Femur (tissue), 1 donor: ENCODE measurements at regions not wholly inside any gene's neighbourhood (a gene's known extent, or its start where the extent isn't known, plus 50 kb on each side); places are given as distances from the start of the nearest gene placed in this dataset.
A peak's percentile ranks its signal among the peaks of the same experiment; 100 is the strongest.
"Not testable (repeated sequence)": the region's sequence is repeated elsewhere in the genome, so short reads cannot be mapped to it uniquely, and the experiment has no call there.

ENCODE experiments used
- DNase-seq: peaks from one replicate; pipeline ENCODE4 v3.0.0-alpha.2; 2017

DNA sequence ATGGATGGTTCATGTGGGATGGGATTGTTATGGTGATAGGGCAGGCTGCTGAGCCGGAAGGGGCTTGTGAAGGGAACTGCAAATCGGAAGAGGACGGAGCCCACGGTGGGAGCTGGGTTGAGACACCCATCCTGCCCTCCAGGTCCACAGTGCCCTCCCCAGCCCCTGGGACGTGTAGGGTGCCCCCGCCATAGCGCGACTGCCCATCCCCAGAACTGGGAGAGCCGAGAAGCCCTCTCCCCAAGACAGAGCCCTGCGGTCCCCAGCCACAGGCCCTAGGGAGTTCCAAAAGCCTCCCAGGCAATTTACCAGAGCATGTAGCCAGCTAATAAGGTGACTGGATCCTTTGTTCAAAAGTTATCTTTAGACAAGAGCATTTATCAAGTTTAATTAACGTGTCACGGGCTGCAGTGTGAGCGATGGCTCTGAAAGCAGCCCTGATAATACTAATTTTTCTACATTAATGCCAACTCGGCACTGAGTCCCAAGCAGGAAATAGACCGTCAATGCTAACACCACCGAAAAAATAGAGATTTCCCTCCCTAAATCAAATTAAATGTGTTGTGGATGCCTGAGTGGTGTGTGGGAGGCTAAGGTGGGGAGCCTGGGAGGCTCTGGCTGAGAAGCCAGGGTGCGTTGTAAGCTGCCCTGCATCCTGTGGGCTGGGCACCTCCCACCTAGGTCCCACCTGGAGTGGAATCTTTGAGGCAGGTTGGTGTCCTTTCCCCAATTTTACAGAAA is 76.8 kb upstream of the RTL6 start:
- no peak for DNase-seq

DNA sequence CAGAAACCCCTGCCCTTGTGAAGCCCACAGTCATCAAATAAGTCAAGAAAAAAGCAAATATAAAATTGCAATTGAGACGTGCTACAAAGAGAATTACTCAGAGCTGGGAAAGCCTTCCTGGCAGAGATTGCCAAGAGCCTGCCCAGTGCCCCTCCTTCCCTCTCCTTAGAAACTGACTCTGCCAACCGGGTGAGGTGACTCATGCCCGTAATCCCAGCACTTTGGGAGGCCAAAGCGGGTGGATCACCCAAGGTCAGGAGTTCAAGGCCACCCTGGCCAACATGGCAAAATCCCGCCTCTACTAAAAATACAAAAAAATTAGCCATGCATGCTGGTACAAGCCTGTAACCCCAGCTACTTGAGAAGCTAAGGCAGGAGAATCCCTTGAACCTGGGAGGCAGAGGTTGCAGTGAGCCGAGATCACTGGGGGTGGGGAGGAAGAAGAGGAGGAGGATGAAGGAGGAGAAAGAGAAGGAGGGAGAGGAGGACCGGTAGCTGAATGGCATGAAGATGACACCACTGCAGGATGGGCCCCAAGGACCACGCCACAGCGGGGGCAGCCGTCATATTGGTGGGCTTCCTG is 76.1 kb upstream of the RTL6 start:
- DNase-seq: peak; percentile 57

DNA sequence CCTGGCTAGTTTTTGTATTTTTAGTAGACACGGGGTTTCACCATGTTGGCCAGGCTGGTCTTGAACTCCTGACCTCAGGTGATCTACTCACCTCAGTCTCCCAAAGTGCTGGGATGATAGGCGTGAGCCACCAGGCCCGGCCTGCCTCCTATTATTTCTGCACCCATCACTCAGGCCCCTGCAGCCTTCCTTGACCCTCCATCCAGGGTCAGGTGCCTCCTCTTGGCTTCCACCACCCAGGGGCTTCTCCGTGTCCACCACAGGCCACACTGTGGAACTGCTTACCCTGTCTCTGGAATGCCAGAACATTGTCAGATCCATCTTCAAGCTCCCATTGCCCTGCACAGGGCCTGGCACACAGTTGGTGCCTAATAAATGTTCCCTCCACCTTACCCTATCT is 75.4 kb upstream of the RTL6 start:
- no peak for DNase-seq

DNA sequence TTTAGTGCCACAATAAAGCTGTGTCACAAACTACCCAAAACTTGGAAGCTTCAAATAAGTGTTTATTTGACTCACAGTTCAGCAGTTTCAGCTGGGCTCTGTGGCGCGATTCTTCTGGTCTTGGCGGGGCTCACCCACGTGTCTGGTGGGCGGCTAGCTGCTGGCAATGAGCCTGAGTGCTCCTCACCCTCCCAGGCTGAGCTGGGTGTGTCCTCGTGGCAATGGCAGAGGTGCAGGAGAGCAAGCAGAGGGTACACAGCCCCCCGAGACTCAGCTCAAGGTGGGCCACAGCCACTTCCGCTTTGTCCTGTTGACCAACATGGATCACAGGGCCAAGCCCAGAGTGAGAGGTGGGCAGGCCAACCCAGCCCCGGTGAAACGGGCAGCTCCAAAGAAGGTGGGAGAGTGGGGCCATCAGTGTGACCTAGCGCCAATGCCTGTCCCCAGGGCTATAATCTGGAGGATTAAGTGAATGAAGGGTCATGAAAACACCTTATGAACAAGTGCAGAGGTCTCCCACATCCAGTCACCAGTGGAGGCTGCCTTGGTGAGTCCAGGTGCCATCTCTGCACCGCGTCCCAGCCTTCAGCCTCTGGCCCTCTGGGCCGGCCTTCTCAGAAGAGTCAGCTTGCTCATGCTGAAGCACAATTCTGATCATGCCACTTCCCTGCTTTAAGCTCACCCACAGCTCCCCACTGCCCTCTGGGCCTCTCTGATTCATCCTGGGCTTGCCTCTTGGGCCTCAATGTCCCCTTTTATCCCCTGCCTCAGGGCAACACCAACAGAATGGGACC is 74.6 kb upstream of the RTL6 start:
- no peak for DNase-seq

DNA sequence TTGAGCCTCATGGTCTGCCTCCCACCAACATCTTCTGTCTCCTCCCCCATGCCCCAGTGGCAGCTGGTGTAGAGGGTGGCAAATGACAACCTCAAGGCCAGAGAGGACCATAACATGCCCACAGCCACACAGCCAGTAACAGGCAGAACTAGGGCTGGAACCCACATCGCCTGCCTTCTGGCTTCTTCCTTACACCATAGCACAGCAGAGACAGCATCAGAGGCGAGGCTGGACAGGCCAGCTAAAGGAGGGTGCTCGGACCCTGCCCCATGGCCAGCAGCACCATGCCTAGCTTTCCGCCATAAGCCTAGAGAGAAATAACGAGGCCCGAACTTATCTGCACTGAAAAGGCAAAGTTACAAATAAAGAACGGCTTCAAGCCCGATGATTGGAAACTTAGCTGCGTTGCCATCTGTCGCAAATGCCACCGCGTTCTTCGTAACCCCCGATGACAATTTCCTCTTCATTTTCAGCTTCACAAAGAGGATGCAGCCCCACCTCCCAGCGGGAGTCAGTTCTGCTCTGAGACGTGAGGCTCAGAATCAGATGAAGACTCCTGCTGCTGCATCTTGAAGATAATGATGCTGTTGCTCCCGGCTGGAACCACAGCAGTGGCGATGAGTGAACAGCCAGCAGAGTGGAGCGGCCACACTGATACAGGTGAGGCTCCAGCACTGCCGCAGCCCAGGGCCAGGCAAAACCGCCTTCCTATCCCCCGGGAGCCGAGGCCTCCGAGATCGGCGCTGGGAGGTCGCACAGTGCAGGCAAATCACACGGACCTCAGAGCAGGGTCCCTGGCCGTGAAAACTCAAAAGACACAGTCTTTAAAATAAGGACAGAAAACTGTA is 73.8 kb upstream of the RTL6 start:
- no peak for DNase-seq

DNA sequence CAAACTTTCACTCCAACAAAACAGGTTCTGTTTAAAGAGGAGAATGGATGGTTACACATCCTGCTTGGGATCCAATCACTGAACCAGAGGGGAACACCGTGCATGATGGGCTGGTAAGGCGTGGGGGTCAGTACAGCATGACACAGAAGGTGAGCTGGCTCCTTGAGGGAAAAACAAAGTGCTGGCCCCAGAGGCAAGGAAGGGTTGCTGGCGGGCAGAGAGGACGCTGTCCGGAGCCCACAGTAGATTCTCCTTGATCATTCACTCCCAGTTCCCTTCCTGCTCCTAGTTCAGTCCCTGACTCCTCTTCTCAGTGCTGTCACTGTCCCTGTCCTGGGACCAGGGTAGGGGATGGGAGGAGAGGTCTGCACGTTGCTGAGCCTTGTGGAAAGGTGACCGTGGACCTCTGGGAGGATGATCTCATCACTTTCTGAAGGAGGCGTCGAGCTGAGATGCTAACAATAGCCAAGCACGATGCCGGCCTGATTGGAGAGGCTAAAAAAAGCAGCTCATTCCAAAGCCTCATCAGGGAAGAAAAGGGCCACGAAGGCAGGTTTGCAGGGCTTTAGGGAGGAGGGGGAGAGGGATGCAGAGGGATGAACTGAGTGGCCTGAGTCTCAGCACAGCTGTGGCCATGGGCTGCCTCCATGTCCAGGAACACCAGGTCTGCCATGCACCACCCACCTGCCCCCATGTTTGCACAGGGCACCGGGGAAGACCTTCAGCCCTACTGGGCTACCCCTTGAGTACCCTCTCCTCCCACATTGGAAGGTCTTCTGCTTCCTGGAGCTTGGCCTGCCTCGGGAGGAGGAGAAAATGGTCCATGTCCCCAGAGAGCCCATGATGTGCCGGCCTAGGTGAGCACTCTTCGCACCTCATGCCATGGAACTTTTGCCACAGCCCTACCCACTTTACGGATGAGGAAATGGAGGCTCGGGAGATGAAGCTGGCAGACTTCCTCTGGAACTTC is 72.7 kb upstream of the RTL6 start:
- DNase-seq: no peak

DNA sequence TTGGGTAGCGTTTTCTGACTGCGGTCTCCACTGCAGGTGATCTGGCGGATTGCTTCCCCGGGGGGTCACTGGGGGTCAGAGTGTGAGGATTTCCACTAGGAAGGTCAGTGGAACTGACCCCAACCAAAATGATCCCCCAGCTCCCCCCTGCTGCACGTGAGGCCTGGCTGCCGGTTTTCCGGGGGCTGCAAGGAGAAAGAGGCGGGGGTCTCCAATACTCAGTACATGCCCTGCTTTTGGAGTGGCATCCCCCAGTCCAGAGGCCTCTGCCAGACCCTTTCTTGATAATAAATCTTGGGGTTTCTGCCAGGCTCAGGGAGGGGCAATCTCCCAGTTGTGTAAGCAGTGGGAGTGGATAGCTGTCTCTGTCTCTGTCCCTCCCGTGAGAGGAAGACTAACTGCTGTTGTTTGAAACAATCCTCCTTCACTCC is 71.5 kb upstream of the RTL6 start:
- no peak for DNase-seq

DNA sequence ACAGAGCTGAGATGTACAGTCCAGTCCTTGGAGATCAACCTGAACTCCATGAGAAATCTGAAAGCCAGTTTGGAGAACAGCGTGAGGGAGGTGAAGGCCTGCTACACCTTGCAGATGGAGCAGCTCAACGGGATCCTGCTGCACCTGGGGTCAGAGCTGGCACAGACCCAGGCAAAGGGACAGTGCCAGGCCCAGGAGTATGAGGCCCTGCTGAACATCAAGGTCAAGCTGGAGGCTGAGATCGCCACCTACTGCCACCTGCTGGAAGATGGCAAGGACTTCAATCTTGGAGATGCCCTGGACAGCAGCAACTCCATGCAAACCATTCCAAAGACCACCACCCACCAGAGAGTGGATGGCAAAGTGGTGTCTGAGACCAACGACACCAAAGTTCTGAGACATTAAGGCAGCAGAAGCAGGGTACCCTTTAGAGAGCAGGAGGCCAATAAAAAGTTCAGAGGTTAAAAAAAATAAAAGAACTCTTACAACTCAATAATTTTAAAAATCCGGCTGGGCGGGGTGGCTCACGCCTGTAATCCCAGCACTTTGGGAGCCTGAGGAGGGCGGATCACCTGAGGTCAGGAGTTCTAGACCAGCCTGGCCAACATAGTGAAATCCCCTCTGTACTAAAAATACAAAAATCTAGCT is 69.9 kb upstream of the RTL6 start:
- DNase-seq: peak; percentile 24

DNA sequence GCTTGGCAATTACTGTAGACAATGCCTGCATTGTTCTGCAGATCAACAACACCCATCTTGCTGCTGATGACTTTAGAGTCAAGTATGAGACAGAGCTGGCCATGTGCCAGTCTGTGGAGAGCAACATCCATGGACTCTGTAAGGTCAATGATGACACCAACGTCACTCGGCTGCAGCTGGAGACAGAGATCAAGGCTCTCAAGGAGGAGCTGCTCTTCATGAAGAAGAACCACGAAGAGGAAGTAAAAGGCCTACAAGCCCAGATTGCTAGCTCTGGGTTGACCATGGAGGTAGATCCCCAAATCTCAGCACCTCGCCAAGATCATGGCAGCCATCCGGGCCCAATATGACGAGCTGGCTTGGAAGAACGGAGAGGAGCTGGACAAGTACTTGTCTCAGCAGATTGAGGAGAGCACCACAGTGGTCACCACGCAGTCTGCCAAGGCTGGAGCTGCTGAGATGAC is 69.4 kb upstream of the RTL6 start:
- DNase-seq: not testable (repeated sequence)

DNA sequence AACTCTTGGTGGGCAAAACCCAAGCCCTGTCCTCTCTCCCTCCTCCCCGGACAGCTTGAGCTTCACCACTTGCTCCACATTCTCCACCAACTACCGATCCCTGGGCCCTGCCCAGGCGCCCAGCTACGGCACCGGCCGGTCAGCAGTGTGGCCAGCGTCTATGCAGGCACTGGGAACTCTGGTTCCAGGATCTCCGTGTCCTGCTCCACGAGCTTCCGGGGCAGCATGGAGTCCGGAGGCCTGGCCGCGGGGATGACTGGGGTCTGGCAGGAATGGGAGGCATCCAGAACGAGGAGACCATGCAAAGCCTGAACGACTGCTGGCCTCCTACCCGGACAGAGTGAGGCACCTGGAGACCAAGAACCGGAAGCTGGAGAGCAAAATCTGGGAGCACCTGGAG is 68.9 kb upstream of the RTL6 start:
- DNase-seq: no peak

DNA sequence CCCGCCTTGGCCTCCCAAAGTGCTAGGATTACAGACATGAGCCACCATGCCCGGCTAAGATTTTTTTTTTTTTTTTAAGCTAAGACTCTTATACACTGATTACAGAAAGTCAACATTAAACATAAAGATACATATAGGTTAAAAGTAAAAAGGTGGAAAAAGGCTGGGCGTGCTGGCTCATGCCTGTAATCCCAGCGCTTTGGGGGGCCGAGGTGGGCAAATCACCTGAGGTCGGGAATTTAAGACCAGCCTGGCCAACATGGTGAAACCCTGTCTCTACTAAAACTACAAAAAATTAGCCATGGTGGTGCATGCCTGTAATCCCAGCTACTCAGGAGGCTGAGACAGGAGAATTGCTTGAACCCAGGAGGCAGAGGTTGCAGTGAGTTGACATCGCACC is 64.6 kb upstream of the RTL6 start:
- not testable (repeated sequence) for DNase-seq

DNA sequence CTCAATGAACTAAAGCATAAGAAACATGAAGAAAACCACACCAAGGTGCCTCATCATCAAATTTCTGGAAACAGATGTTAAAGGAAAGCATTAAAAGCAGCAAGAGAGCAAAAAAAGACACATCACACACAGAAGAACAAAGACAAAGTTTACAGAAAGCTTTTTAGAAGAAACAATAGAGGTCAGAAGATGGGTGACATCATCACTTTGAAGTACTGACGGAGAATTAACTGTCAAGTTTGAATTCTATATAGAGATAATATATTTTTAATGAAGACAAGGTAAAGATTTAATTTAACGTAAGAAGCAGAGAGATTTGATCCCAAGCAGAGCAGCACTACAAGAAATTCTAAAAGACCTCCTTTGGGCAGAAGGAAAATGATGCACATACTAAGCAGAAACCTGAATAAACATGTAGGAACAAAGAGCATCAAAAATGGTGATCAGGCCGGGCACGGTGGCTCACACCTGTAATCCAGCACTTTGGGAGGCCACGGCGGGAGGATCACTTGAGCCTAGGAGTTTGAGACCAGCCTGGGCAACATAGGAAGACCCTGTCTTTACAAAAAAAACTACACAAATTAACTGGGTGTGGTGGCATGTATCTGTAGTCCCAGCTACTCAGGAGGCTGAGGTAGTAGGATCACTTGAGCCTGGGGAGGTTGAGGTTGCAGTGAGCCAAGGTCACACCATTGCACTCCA is 63.3 kb upstream of the RTL6 start:
- no peak for DNase-seq

DNA sequence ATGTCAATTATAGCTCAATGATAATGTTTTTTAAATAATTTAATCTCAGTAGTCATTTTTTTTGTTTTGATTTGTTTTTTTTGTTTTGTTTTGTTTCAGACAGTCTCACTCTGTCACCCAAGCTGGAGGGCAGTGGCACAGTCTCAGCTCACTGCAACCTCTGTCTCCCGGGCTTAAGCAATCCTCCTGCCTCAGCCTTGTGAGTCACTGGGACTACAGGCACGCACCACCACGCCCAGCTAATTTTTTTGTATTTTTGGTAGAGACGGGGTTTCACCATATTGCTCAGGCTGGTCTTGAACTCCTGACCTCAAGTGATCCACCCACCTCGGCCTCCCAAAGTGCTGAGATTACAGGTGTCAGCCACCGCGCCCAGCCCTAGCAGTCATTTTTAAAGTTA is 60.6 kb upstream of the RTL6 start:
- not testable (repeated sequence) for DNase-seq

DNA sequence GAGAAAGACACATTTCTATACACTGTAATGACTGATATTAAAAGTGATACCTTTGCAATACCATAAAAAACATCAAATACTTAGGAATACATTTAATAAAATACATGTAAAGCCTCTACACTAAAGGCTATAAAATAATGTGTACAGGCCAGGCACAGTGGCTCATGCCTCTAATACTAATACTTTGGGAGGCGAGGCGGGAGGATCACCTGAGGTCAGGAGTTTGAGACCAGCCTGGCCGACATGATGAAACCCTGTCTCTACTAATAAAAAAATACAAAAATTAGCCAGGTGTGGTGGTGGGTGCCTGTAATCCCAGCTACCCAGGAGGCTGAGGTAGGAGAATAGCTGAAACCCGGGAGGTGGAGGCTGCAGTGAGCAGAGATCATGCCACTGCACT is 59.8 kb upstream of the RTL6 start:
- DNase-seq: not testable (repeated sequence)

DNA sequence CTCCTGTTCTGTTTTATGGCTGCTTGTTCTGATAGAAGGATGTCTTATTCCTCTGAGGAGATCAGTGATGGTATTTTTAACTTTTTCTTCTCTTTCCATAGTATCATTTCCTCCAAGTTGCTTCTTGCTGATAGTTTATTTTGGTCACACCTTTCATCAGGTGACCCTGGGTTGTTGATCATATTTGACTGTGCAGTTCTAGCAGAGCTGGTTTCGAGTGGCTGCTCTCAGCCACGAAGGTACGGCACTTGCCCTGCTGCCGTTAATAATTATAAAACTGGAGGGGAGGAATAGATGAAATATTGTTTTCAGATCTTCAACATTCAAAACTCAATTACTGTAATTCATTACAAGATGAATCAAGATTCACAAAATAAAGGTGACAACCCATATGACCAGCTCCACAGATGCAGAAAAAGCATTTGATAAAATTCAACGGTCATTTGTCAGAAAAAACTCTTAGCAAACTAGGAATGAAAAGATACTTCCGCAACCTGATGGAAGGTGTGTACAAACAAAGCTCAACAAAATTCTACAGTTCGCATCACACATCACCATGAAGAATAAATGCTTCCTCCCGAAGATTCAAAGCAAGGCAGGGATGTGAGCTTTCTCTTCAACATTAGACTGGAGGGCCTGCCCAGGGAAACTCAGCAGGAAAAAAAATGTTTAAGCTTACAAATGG is 59.2 kb upstream of the RTL6 start:
- no peak for DNase-seq

DNA sequence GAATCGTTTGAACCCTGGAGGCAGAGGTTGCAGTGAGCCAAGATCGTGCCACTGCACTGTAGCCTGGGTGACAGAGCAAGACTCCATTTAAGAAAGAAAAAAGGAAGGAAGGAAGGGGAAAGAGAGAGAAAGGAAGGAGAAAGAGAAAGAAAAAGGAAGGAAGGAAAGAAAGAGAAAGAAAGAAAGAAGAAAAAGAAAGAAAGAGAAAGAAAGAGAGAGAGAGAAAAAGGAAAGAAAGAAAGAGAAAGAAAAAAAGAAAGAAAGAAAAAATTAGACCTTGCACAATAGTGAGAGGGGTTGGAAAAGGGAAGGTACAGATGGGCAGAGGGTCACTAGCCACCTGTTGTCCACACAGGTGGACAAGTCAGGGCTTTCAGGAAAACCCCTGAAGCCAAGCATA is 57.6 kb upstream of the RTL6 start:
- DNase-seq: no peak

DNA sequence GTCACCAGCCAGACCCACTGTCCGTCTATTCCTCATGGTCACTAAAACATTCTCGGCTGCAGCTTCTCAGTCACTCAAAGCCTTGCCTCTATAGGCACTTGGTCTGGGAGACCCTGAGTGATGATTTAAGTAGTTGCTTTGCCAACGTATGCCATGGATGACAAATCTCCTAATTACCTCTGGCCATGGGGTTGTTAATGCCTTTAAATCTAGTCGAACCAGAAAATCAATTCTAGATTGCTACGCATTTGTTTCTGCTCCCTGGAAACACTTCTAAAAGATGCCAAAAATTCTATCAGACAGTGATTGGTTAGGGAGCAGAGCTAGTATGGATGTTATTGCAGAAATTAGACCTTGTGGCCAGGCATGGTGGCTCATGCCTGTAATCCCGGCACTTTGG is 57.0 kb upstream of the RTL6 start:
- DNase-seq: no peak

DNA sequence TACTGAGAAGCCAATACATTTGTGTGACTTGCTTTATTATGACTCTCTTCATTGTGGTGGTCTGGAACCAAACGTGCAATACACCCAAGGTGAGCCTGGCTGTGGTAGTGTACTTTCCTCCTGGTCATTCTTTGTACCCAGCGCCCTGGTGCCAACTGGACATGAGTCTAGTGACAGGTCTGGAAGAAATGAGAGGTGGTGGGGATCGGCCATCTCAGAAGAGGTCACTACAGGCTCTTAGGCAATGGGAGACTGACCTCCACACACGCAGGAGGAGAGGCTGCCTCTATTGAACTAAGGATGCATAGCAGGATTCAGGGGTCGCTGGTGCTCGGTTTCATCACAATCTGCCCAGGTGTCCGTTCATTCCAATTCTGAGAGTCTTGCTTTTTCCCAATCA is 56.4 kb upstream of the RTL6 start:
- no peak for DNase-seq

DNA sequence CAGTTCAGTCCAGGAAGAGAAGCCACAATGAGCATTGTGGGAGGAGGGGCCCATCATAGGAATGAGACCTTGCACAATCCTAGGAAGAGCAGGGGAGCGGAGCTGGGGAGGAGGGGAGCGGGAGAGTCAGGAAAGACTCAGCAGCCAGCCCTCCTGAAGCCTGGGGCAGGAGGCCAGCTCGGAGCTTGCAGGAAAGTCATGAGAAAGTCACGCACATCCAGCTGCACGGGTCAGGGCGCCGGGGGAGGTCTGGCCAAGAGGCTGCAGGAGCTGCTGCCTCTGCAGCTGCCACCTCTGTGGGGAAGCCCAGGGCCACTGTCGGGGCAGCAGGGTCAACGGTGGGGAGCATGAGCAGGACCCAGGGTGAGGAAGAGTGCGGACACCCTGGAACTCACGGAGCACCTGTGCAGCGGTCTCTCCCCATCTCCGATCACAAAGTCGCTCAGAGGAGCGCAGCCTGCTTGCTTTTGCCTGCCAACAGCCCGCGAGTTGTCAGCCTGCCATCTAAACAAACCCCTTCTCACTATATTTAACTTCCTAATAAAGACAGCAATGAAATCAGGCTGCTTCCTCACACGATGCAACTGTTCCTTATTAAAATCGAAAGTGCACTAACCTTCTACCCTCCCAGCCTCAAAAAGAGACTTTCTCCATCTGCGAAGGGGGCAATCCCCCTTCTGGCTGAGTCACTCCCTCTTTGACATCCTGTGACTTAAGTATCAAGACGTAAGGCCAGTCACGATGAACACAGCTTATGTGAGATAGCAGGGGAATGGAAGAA is 52.9 kb upstream of the RTL6 start:
- DNase-seq: peak; percentile 60
